HUES64 (cell line): ENCODE measurements at regions not wholly inside any gene's neighbourhood (a gene's known extent, or its start where the extent isn't known, plus 50 kb on each side); places are given as distances from the start of the nearest gene placed in this dataset.

Source experiments
- H3K27ac ChIP-seq: 2 replicates; pipeline ENCODE4 v1.7.0; 2013; ENCODE audit warnings: low read depth, low read length, inconsistent platforms
- H3K27me3 ChIP-seq: 2 replicates; pipeline ENCODE4 v1.6.1; 2013; ENCODE audit warnings: mild to moderate bottlenecking, low read length; ENCODE audit not compliant: insufficient read depth
- H3K36me3 ChIP-seq: 2 replicates; pipeline ENCODE4 v1.6.1; 2013; ENCODE audit warnings: mild to moderate bottlenecking, low read length; ENCODE audit not compliant: insufficient read depth
- H3K4me1 ChIP-seq: 2 replicates; pipeline ENCODE4 v1.6.1; 2013; ENCODE audit warnings: mild to moderate bottlenecking, low read length, moderate library complexity; ENCODE audit not compliant: insufficient read depth
- H3K4me3 ChIP-seq: 2 replicates; pipeline ENCODE4 v1.5.1; 2013; ENCODE audit warnings: mild to moderate bottlenecking, low read length, moderate library complexity
- H3K9ac ChIP-seq: 2 replicates; pipeline ENCODE4 v1.6.1; 2013; ENCODE audit warnings: mild to moderate bottlenecking, low read depth, low read length
- H3K9me3 ChIP-seq: 2 replicates; pipeline ENCODE4 v1.6.1; 2013; ENCODE audit warnings: low read depth, low read length; ENCODE audit not compliant: insufficient read depth
- WGBS: fragments of 150-250, 120-280 bp; methylation state at CpG from one replicate; pipeline ENCODE4 v1.1.7; 2013; ENCODE audit warnings: missing lambda C conversion rate; 5-methylcytosine and 5-hydroxymethylcytosine counted together

DNA sequence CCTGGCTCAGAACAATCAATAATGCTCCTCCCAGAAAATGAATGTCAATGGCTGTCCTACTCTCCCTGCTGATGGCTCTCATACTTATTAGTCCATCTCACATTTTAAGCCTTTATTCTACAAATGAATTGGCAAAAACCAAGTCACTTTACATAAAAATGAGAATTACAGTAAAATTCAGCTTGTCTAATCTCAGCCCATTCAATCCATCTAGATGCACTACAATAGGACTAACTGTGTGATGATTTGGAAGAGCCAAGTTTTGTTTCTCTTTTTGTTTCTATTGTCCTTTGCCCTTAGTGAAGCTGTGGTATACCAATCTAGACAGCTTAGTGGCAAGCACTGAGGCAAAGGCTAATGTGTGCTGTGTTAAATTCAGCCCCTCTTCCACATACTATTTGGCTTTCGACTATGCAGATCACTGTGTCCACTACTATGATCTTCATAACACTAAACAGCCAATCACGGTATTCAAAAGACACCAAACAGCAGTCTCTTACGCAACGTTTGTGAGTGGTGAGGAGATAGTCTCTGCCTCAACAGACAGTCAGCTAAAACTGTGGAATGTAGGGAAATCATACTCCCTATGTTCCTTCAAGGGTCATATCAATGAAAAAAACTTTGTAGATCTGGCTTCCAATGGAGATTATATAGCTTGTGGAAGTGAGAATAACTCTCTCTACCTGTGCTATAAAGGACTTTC lies 140.8 kb upstream of the ZNF462 start:
- no peaks in the 10 kb centered on the region for H3K9me3 ChIP-seq
- H3K36me3 ChIP-seq = no peaks in the 10 kb centered on the region
- no peak overlapping the region for H3K9ac ChIP-seq
- H3K4me1 ChIP-seq = peaks cover 8% of the 10 kb centered on the region; the same call in 1 of the 2 replicates
- WGBS = 93% methylated on average over 4 of the region's 4 CpGs
- H3K4me3 ChIP-seq = no peak overlapping the region
- H3K27ac ChIP-seq = no peak overlapping the region
- H3K27me3 ChIP-seq = no peaks in the 10 kb centered on the region

DNA sequence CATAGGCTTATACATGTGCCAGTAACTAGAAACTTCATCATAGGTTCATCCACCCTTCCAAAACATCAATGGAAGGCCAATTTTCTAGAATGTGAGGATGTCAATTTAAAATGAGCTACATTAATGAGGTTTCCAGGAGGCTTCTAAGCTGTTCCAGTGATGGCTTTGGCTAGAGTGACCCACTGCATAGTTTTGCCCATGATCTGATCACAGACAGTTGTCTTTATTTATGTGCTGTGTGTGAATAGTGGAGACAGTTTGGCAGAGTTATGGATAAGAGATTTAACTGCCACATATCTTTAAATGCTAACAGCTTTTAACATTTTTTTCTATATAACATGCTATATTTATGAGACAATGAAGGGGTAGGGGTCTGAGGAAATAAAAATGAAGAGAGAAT lies 139.0 kb upstream of the ZNF462 start:
- Histone ChIP-seq H3K4me3 (no peak overlapping the region), H3K9ac (no peak overlapping the region), H3K9me3 (no peaks in the 10 kb centered on the region), H3K27me3 (no peaks in the 10 kb centered on the region), H3K36me3 (no peaks in the 10 kb centered on the region), H3K27ac (no peak overlapping the region), H3K4me1 (0 out of 2 replicates have a peak, but pooled peaks cover 3% of the 10 kb centered on the region)

DNA sequence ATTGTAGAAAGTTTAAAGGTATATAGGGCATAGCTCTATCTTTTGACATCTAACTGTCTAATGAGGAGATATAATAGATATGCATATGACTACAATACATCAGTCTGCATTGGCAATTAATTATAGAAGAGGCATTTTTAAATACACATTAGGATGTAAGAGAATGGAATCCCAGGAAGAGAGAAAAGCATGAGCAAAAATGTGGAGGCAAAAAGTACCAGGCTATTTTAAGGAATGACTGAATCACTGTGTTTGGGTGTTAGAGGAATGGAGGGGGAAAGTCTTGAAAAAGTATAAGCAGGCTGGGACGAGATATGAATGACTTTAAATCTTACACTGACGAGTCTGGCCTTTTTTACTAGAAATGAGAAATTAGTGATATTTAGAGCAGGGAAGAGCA lies 138.4 kb upstream of the ZNF462 start:
- Histone ChIP-seq H3K36me3 (no peaks in the 10 kb centered on the region), H3K27me3 (no peaks in the 10 kb centered on the region), H3K9me3 (no peaks in the 10 kb centered on the region), H3K4me3 (no peak overlapping the region), H3K9ac (no peak overlapping the region), H3K27ac (no peak overlapping the region), H3K4me1 (0 out of 2 replicates have a peak, but pooled peaks cover 3% of the 10 kb centered on the region)
- WGBS = 88% methylated on average over 2 of the region's 2 CpGs

DNA sequence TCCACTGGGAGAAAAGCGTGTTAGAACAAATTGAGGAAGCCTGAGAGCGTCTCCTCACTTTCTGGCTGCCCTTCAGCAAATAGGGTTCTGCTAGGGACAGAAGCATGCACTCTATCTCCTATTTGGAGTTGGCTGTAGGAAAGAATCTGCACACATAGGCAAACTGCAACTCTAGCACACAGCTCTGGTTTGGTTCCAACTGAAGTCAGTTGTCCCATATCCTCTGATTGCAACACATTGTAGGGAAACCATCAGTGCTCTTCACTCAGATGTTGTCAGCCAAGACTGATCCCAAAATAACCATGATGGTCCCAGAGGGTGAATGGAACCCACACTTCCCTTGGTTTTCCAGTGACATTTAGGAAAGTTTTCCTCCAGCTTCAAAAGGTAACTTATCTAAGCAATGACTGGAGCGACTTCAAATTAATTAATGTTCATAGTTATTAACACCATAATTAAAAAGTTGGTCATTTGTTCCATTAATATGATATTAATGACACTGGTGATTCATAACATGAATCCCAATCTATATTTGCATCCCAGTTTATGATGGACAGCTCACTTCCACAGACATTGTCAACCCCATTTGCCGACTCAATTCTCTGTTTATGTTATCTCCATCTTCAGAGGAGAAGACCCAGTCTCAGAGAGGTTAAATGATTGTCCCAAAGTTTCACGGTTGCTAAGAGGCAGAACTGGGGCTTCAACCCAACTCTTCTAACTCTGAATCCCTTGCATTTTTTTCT lies 136.7 kb upstream of the ZNF462 start:
- 95% methylated on average over 4 of the region's 5 CpGs for WGBS
- H3K4me1 ChIP-seq = 0 out of 2 replicates have a peak, but pooled peaks cover 3% of the 10 kb centered on the region
- no peaks in the 10 kb centered on the region for H3K27me3 ChIP-seq
- no peak overlapping the region for H3K4me3 ChIP-seq
- H3K36me3 ChIP-seq = no peaks in the 10 kb centered on the region
- H3K9me3 ChIP-seq = no peaks in the 10 kb centered on the region
- H3K9ac ChIP-seq = no peak overlapping the region
- H3K27ac ChIP-seq = no peak overlapping the region

DNA sequence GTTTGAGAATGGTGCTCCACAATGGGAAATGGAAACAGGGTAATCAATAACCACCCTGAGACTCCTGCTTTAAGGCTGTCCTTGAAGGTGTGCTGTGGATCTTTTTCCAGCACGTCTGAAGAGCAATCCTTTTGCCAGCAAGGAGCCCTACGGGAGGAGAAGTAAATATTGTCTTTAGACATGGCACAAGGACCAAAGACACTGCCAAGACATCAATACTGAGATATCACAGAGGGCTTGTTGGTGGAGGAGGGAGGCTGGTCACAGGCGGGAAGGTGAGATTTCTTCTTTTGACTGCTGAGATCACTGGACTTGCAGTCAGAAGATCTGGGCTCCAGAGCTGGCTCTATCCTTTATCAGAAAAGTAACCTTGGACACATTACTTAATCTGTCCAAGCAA lies 135.0 kb upstream of the ZNF462 start:
- H3K9me3 ChIP-seq = no peaks in the 10 kb centered on the region
- 73% methylated on average over 3 of the region's 3 CpGs for WGBS
- no peak overlapping the region for H3K27ac ChIP-seq
- no peaks in the 10 kb centered on the region for H3K36me3 ChIP-seq
- H3K9ac ChIP-seq = no peak overlapping the region
- H3K4me3 ChIP-seq = no peak overlapping the region
- no peaks in the 10 kb centered on the region for H3K27me3 ChIP-seq
- no peaks in the 10 kb centered on the region for H3K4me1 ChIP-seq

DNA sequence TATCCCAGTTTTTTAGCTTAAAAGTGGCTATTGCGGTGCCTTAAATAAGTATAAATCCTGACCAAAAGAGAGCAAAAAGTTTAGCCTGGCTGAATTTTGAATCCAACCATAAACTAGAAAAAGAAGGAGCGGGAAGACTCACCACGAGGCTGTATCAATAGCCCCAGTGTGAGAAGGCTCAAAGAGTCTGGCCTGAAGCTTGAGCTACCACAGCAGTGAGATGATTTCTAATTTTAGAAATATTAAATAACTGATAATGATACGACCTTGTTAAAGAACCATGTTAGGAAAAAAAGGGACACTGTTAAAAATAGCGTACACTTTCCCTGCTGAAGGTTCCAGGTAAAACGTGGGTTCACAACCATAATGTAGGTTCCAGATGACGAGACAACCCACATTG lies 134.1 kb upstream of the ZNF462 start:
- Histone ChIP-seq H3K36me3 (no peaks in the 10 kb centered on the region), H3K4me1 (no peaks in the 10 kb centered on the region), H3K9me3 (no peaks in the 10 kb centered on the region), H3K9ac (no peak overlapping the region), H3K4me3 (no peak overlapping the region), H3K27ac (no peak overlapping the region), H3K27me3 (no peaks in the 10 kb centered on the region)
- 95% methylated on average over 7 of the region's 7 CpGs for whole genome bisulfite sequencing

DNA sequence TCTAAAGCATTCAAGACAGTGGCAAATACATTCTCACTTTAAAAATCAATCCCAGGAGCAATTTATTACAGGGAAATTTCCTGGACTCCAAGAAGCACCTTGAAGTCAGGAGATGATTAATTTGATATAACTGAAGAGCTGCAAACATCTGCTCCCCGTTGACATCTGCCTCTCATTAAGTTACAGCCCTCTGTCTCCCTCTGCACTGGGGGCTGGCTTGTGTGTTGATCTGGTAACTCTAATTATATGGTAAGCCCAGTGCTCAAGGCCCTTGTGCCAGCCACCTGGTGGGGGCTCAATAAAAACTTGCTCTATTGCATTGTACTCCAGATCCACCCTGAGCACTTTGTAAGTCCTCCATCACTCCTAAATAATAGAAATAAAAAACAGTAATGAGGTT lies 131.1 kb upstream of the ZNF462 start:
- 78% methylated on average over 1 of the region's 1 CpG for whole genome bisulfite sequencing
- H3K4me3 ChIP-seq = no peak overlapping the region
- no peaks in the 10 kb centered on the region for H3K27me3 ChIP-seq
- no peak overlapping the region for H3K9ac ChIP-seq
- H3K9me3 ChIP-seq = no peaks in the 10 kb centered on the region
- H3K36me3 ChIP-seq = no peaks in the 10 kb centered on the region
- no peak overlapping the region for H3K27ac ChIP-seq
- H3K4me1 ChIP-seq = no peaks in the 10 kb centered on the region

DNA sequence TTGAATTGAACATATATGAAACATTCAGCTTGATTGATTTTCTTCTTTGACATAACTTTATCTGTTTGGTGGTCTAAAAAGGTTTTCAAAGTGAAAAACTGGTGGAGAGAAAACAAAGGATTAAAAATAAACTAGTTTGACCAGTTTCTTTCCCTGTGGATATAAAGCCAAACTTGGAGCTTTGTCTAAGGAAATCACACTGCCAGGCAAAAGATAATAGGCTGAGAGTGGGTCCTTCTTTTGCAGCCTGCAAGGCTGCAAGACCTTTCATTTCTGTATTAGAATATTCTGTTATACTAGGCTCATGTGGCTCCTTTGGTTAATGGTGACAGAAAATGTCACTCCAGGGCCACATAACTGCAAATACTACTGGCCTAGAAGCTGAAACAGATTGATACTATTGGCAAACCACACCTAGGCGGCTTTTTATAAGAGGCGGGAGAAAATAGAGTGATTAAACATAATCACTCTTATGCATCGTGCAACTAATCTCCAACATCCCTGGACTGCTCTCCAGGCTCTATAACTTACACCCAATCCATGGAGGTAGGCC lies 129.1 kb upstream of the ZNF462 start:
- no peaks in the 10 kb centered on the region for H3K4me1 ChIP-seq
- H3K27ac ChIP-seq = no peak overlapping the region
- H3K9me3 ChIP-seq = no peaks in the 10 kb centered on the region
- WGBS = 98% methylated on average over 3 of the region's 3 CpGs
- H3K27me3 ChIP-seq = no peaks in the 10 kb centered on the region
- no peak overlapping the region for H3K4me3 ChIP-seq
- no peaks in the 10 kb centered on the region for H3K36me3 ChIP-seq
- H3K9ac ChIP-seq = no peak overlapping the region

DNA sequence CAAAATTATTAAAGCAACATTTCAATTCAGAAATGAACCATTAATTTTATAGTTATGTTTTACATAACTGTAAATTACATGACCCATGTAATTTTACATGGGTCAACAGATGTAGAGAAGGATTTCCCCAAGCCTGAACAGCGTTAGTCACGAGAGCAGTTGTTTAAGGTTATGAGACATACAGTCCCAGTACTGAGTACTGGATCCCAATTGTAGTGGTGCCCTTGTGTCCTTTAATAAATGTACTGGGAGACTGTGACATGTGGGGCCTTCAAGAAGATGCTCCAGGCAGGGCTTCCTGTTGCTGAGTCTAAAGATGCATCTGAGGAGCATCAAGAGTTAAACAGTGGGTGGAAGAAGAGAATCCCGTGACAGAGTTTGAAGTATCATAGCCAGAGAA lies 125.5 kb upstream of the ZNF462 start:
- H3K27me3 ChIP-seq = no peaks in the 10 kb centered on the region
- 91% methylated on average over 3 of the region's 3 CpGs for WGBS
- H3K4me3 ChIP-seq = no peak overlapping the region
- H3K9ac ChIP-seq = no peak overlapping the region
- H3K27ac ChIP-seq = no peak overlapping the region
- no peaks in the 10 kb centered on the region for H3K4me1 ChIP-seq
- H3K36me3 ChIP-seq = no peaks in the 10 kb centered on the region
- H3K9me3 ChIP-seq = no peaks in the 10 kb centered on the region

DNA sequence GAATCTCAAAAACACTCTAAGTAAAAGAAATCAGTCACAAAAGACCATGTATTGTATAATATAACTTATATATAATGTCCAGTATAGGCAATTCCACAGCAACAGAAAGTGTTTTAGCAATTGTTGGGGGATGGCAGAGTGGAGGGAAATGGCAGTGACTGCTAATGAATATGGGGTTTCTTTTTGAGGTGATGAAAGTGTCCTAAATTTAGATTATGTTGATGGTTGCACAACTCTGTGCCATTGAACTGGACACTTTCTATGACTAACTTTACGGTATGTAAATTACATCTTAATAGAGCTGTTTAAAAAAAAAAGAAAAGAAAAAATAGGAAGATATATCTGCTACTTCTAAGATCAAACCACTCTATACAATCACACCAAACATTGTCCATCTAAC lies 124.9 kb upstream of the ZNF462 start:
- Histone ChIP-seq H3K36me3 (no peaks in the 10 kb centered on the region), H3K27ac (no peak overlapping the region), H3K9ac (no peak overlapping the region), H3K9me3 (no peaks in the 10 kb centered on the region), H3K4me1 (no peaks in the 10 kb centered on the region), H3K4me3 (no peak overlapping the region), H3K27me3 (no peaks in the 10 kb centered on the region)
- WGBS = no CpG with 5 or more reads among the region's 1 CpG

DNA sequence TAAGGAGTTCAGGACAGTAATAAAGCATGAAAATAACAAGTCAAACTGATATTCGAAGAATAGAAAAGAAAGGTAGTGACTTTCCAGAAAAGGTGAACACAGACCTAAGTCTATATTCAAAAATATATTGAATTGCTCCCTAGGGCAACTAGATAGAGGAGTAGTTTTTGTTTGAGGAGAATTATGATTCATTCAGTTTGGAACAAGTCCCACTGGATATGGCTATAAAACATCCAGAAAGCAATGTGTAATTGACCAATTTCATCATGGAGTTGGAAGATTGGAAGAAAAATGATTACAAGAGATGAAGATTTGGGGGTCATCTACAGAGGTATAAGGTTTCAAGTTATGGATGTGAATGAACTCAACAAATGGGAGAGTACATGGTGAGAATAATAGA lies 117.5 kb upstream of the ZNF462 start:
- 67% methylated on average over 1 of the region's 1 CpG for WGBS
- no peaks in the 10 kb centered on the region for H3K27me3 ChIP-seq
- H3K9ac ChIP-seq = no peak overlapping the region
- no peak overlapping the region for H3K27ac ChIP-seq
- no peaks in the 10 kb centered on the region for H3K9me3 ChIP-seq
- no peak overlapping the region for H3K4me3 ChIP-seq
- no peaks in the 10 kb centered on the region for H3K4me1 ChIP-seq
- no peaks in the 10 kb centered on the region for H3K36me3 ChIP-seq
